Urinary bladder (tissue), 3 donors: ENCODE measurements at regions not wholly inside any gene's neighbourhood (a gene's known extent, or its start where the extent isn't known, plus 50 kb on each side); places are given as distances from the start of the nearest gene placed in this dataset.
"Not testable (repeated sequence)": the region's sequence is repeated elsewhere in the genome, so short reads cannot be mapped to it uniquely, and the experiment has no call there.

Experiments used
- DNase-seq: peaks from one replicate; pipeline ENCODE4 v3.0.0-alpha.2; 2015; ENCODE audit errors: extremely low spot score
- H3K27ac ChIP-seq: one replicate; pipeline ENCODE4 v1.5.1; 2013; ENCODE audit warnings: low read depth, mild to moderate bottlenecking, moderate library complexity
- H3K36me3 ChIP-seq: one replicate; pipeline ENCODE4 v1.6.1; 2013; ENCODE audit warnings: mild to moderate bottlenecking, moderate library complexity; ENCODE audit not compliant: insufficient read depth
- H3K4me1 ChIP-seq: one replicate; pipeline ENCODE4 v1.6.1; 2013; ENCODE audit warnings: mild to moderate bottlenecking, moderate library complexity; ENCODE audit not compliant: insufficient read depth
- H3K4me3 ChIP-seq: one replicate; pipeline ENCODE4 v1.5.1; 2013; ENCODE audit warnings: low read depth, low read length
- WGBS: extraction: QIAGEN DNeasy Blood & Tissue Kit; methylation state at CpG from one replicate; pipeline ENCODE4 v1.1.7; 2013; 5-methylcytosine and 5-hydroxymethylcytosine counted together
- donor health status: healthy with polysubstance abuse.
- donor health status: healthy.

- H3K36me3 ChIP-seq: no peaks in the 10 kb centered on the region
- no peak overlapping the region for H3K4me3 ChIP-seq
- no peak overlapping the region for H3K27ac ChIP-seq
- DNase-seq: no peak
- H3K4me1 ChIP-seq: no peaks in the 10 kb centered on the region
Observed at GRCh38 chr7:145489609-145490008, 627.0 kb upstream of the CNTNAP2 start.

GRCh38 chr7:145488816-145489215 is 627.8 kb upstream of the CNTNAP2 start:
- DNase-seq: no peak
- Histone ChIP-seq H3K4me1 (no peaks in the 10 kb centered on the region), H3K4me3 (no peak overlapping the region), H3K27ac (no peak overlapping the region), H3K36me3 (no peaks in the 10 kb centered on the region)
- 16% methylated on average over 2 of the region's 2 CpGs for WGBS

- WGBS: 62% methylated on average over 3 of the region's 3 CpGs
- DNase-seq: no peak
- Histone ChIP-seq H3K4me3 (no peak overlapping the region), H3K27ac (no peak overlapping the region), H3K36me3 (no peaks in the 10 kb centered on the region), H3K4me1 (no peaks in the 10 kb centered on the region)
Observed at GRCh38 chr7:145481985-145482384, 634.6 kb upstream of the CNTNAP2 start.

- Histone ChIP-seq H3K4me1 (no peaks in the 10 kb centered on the region), H3K36me3 (no peaks in the 10 kb centered on the region), H3K4me3 (no peak overlapping the region), H3K27ac (no peak overlapping the region)
- whole genome bisulfite sequencing: 59% methylated on average over 3 of the region's 3 CpGs
- DNase-seq: no peak
Observed at GRCh38 chr7:145478541-145478940, 638.1 kb upstream of the CNTNAP2 start.

- Histone ChIP-seq H3K27ac (no peak overlapping the region), H3K4me3 (no peak overlapping the region), H3K36me3 (no peaks in the 10 kb centered on the region), H3K4me1 (no peaks in the 10 kb centered on the region)
- 52% methylated on average over 7 of the region's 7 CpGs for WGBS
- no peak for DNase-seq
Observed at GRCh38 chr7:145474009-145474686, 638.3 kb upstream of the TPK1 start.

- Histone ChIP-seq H3K27ac (no peak overlapping the region), H3K4me1 (no peaks in the 10 kb centered on the region), H3K4me3 (no peak overlapping the region), H3K36me3 (no peaks in the 10 kb centered on the region)
- WGBS: 47% methylated on average over 2 of the region's 2 CpGs
- no peak for DNase-seq
Observed at GRCh38 chr7:145471883-145472282, 636.0 kb upstream of the TPK1 start.

GRCh38 chr7:145464287-145464686 is 628.4 kb upstream of the TPK1 start:
- H3K4me3 ChIP-seq: no peak overlapping the region
- no peaks in the 10 kb centered on the region for H3K36me3 ChIP-seq
- no peak overlapping the region for H3K27ac ChIP-seq
- WGBS: 77% methylated on average over 1 of the region's 1 CpG
- DNase-seq: no peak
- H3K4me1 ChIP-seq: no peaks in the 10 kb centered on the region

- Histone ChIP-seq H3K27ac (no peak overlapping the region), H3K4me1 (no peaks in the 10 kb centered on the region), H3K4me3 (no peak overlapping the region), H3K36me3 (no peaks in the 10 kb centered on the region)
- DNase-seq: no peak
- 80% methylated on average over 4 of the region's 4 CpGs for WGBS
Observed at GRCh38 chr7:145462463-145462862, 626.6 kb upstream of the TPK1 start.

- DNase-seq: no peak
Observed at GRCh38 chr7:145434811-145435210, 599.0 kb upstream of the TPK1 start.

GRCh38 chr7:145431834-145432233 is 596.0 kb upstream of the TPK1 start:
- Histone ChIP-seq H3K4me3 (no peak overlapping the region), H3K27ac (no peak overlapping the region), H3K36me3 (no peaks in the 10 kb centered on the region), H3K4me1 (no peaks in the 10 kb centered on the region)
- 80% methylated on average over 1 of the region's 1 CpG for WGBS
- DNase-seq: no peak

More at GRCh38 chr7:145434811-145435210, 599.0 kb upstream of the TPK1 start:
- Histone ChIP-seq H3K4me3 (no peak overlapping the region), H3K27ac (no peak overlapping the region), H3K4me1 (no peaks in the 10 kb centered on the region), H3K36me3 (no peaks in the 10 kb centered on the region)
- 85% methylated on average over 7 of the region's 7 CpGs for WGBS

- 78% methylated on average over 8 of the region's 8 CpGs for WGBS
- not testable (repeated sequence) for H3K36me3 ChIP-seq, H3K27ac ChIP-seq, H3K4me1 ChIP-seq, H3K4me3 ChIP-seq, DNase-seq
Observed at GRCh38 chr7:145418481-145418880, 582.6 kb upstream of the TPK1 start.

GRCh38 chr7:145411066-145411465 is 575.2 kb upstream of the TPK1 start:
- no peak for DNase-seq
- H3K27ac ChIP-seq: no peak overlapping the region
- H3K4me3 ChIP-seq: no peak overlapping the region
- H3K36me3 ChIP-seq: no peaks in the 10 kb centered on the region
- 61% methylated on average over 3 of the region's 3 CpGs for WGBS
- H3K4me1 ChIP-seq: no peaks in the 10 kb centered on the region

GRCh38 chr7:145398758-145399157 is 562.9 kb upstream of the TPK1 start:
- H3K4me1 ChIP-seq: no peaks in the 10 kb centered on the region
- no peaks in the 10 kb centered on the region for H3K36me3 ChIP-seq
- 26% methylated on average over 1 of the region's 1 CpG for WGBS
- H3K27ac ChIP-seq: no peak overlapping the region
- DNase-seq: peak; percentile 2
- H3K4me3 ChIP-seq: no peak overlapping the region

GRCh38 chr7:145394126-145394525 is 558.3 kb upstream of the TPK1 start:
- Histone ChIP-seq H3K27ac (no peak overlapping the region), H3K4me3 (no peak overlapping the region), H3K36me3 (no peaks in the 10 kb centered on the region), H3K4me1 (no peaks in the 10 kb centered on the region)
- no peak for DNase-seq
- 12% methylated on average over 2 of the region's 2 CpGs for WGBS

- Histone ChIP-seq H3K4me3 (no peak overlapping the region), H3K27ac (no peak overlapping the region), H3K4me1 (no peaks in the 10 kb centered on the region), H3K36me3 (no peaks in the 10 kb centered on the region)
- no peak for DNase-seq
- WGBS: 68% methylated on average over 1 of the region's 1 CpG
Observed at GRCh38 chr7:145382762-145383161, 546.9 kb upstream of the TPK1 start.
